ENCODE measurements at regions not wholly inside any gene's neighbourhood (a gene's known extent, or its start where the extent isn't known, plus 50 kb on each side); places are given as distances from the start of the nearest gene placed in this dataset.

DNA sequence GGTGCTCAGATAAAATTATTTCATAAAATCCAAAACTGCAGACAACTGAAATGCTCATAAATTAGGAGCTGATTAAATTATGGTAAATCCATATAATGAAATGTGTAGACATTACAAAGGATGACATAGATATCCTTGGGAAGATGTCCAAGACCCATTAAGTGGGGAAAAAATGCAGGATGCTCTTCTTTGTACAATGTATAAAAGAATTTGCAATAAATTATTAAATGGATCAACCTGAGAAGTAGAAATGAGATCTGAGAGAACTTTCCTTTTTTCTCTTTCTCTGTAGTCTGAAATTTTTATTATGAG lies 336.4 kb upstream of the E2F7 start:
- no peak for DNase-seq
- Histone ChIP-seq H3K4me2 (no peak overlapping the region), H3K27ac (ENCODE audit: low read depth in 2 of 2, low read length in 1 of 2) (peak overlapping the region in 1 of 2 experiments; percentile 69; a peak in 1 of 4 replicates), H3K9me3 (no peaks in the 10 kb centered on the region), H2AFZ (ENCODE audit: low read depth) (no peak overlapping the region), H3K79me2 (ENCODE audit: insufficient read depth) (0 out of 2 replicates have a peak, but pooled peaks cover 4% of the 10 kb centered on the region), H3K27me3 (ENCODE audit: insufficient read depth) (no peaks in the 10 kb centered on the region), H3K4me3 (ENCODE audit: low read depth in 2 of 2, low read length in 1 of 2) (no peak overlapping the region), H3K4me1 (ENCODE audit: control insufficient read depth in 1 of 2, insufficient read depth in 2 of 2, low read depth in 1 of 2, low read length in 1 of 2) (peaks cover 0 to 10% of the 10 kb centered on the region in 2 experiments; a peak in 1 of 4 replicates), H3K9ac (no peak overlapping the region), H4K20me1 (ENCODE audit: insufficient read depth) (no peaks in the 10 kb centered on the region), H3K36me3 (replicated peaks in 1 of 2; ENCODE audit: control insufficient read depth in 1 of 2, insufficient read depth in 2 of 2, low read length in 1 of 2) (no peaks in the 10 kb centered on the region), H3F3A (replicated peaks; ENCODE audit: insufficient read depth) (peaks cover 21% of the 10 kb centered on the region), H3K9me2 (no peaks in the 10 kb centered on the region)
- POLR2A ChIA-PET, result no interaction called here
- TF ChIP-seq EP300 (IDR thresholded peaks at IDR 0.05; ENCODE audit: borderline replicate concordance in 1 of 2, low read depth in 1 of 2, low read length in 1 of 2) (peak in 1 of 2 experiments; percentile 51; a peak in 1 of 4 replicates), NFIC (IDR thresholded peaks at IDR 0.05; ENCODE audit: borderline replicate concordance) (peak; percentile 52; the same call in 1 of the 2 replicates), POLR2AphosphoS5 (IDR thresholded peaks at IDR 0.05; ENCODE audit: low read depth, low read length) (peak; percentile 41; the same call in 1 of the 2 replicates), TCF12 (IDR thresholded peaks at IDR 0.05) (peak; percentile 22; the same call in 1 of the 2 replicates)
- TF ChIP-seq, protein P1, sequence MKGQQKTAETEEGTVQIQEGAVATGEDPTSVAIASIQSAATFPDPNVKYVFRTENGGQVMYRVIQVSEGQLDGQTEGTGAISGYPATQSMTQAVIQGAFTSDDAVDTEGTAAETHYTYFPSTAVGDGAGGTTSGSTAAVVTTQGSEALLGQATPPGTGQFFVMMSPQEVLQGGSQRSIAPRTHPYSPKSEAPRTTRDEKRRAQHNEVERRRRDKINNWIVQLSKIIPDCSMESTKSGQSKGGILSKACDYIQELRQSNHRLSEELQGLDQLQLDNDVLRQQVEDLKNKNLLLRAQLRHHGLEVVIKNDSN (IDR thresholded peaks at IDR 0.05; ENCODE audit: borderline replicate concordance, low read depth), result no peak
- CTCF ChIA-PET, result no interaction called here

DNA sequence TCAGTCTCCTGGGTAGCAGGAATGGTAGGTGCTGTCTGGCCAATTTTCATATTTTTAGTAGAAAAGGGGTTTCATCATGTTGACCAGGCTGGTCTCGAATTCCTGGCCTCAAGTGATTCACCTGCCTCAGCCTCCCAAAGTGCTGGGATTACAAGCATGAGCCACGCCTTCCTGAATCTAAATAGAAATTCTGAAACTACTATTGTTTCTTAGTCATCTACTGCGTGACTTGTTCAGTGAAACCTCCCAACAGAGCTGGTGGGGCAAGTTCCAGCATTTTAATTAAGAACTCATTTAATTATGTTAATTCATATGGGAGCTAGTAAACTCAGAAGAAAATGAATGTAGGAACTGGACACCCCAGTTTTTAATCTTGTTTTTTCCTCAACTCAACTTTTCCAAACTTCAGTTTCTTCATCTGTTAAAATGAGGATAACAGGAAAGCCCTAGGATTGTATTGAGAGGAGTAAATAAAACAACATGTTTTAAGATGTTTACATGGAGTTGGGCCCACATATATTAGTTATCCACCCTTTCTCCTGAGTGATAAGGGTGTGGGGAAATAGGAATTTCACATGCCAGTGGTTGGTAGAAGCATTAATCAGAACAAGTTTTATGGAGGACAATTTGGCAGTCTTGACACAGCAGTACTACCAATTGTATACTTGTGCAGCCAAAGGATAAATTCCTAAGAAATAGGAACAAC lies 335.8 kb upstream of the E2F7 start:
- DNase-seq, result no peak
- Histone ChIP-seq H2AFZ (ENCODE audit: low read depth) (no peak overlapping the region), H3K27me3 (ENCODE audit: insufficient read depth) (no peaks in the 10 kb centered on the region), H3K79me2 (ENCODE audit: insufficient read depth) (0 out of 2 replicates have a peak, but pooled peaks cover 4% of the 10 kb centered on the region), H3K4me3 (ENCODE audit: low read depth in 2 of 2, low read length in 1 of 2) (no peak overlapping the region), H3K36me3 (replicated peaks in 1 of 2; ENCODE audit: control insufficient read depth in 1 of 2, insufficient read depth in 2 of 2, low read length in 1 of 2) (no peaks in the 10 kb centered on the region), H3K4me2 (no peak overlapping the region), H3K27ac (ENCODE audit: low read depth in 2 of 2, low read length in 1 of 2) (peak overlapping the region in 1 of 2 experiments; percentile 36; a peak in 1 of 4 replicates), H3K9ac (no peak overlapping the region), H4K20me1 (ENCODE audit: insufficient read depth) (no peaks in the 10 kb centered on the region), H3K4me1 (ENCODE audit: control insufficient read depth in 1 of 2, insufficient read depth in 2 of 2, low read depth in 1 of 2, low read length in 1 of 2) (peaks cover 0 to 10% of the 10 kb centered on the region in 2 experiments; a peak in 1 of 4 replicates), H3K9me2 (no peaks in the 10 kb centered on the region), H3F3A (replicated peaks; ENCODE audit: insufficient read depth) (peaks cover 21% of the 10 kb centered on the region), H3K9me3 (no peaks in the 10 kb centered on the region)
- ChIA-PET POLR2A (no interaction called here), CTCF (no interaction called here)
- WGBS (ENCODE audit: low lambda C conversion rate), result 53% methylated on average over 3 of the region's 3 CpGs
- TF ChIP-seq EP300 (IDR thresholded peaks at IDR 0.05; ENCODE audit: borderline replicate concordance in 1 of 2, low read depth in 1 of 2, low read length in 1 of 2), result no peak
- no peak for TF ChIP-seq RCOR1 (IDR thresholded peaks at IDR 0.05; ENCODE audit: low read length)
- TF ChIP-seq MEF2A (IDR thresholded peaks at IDR 0.05; ENCODE audit: borderline replicate concordance, low read depth), result no peak
- TF ChIP-seq, protein P2, sequence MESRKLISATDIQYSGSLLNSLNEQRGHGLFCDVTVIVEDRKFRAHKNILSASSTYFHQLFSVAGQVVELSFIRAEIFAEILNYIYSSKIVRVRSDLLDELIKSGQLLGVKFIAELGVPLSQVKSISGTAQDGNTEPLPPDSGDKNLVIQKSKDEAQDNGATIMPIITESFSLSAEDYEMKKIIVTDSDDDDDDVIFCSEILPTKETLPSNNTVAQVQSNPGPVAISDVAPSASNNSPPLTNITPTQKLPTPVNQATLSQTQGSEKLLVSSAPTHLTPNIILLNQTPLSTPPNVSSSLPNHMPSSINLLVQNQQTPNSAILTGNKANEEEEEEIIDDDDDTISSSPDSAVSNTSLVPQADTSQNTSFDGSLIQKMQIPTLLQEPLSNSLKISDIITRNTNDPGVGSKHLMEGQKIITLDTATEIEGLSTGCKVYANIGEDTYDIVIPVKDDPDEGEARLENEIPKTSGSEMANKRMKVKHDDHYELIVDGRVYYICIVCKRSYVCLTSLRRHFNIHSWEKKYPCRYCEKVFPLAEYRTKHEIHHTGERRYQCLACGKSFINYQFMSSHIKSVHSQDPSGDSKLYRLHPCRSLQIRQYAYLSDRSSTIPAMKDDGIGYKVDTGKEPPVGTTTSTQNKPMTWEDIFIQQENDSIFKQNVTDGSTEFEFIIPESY (IDR thresholded peaks at IDR 0.05; ENCODE audit: borderline replicate concordance, low read depth), result no peak
- TF ChIP-seq, protein P3, sequence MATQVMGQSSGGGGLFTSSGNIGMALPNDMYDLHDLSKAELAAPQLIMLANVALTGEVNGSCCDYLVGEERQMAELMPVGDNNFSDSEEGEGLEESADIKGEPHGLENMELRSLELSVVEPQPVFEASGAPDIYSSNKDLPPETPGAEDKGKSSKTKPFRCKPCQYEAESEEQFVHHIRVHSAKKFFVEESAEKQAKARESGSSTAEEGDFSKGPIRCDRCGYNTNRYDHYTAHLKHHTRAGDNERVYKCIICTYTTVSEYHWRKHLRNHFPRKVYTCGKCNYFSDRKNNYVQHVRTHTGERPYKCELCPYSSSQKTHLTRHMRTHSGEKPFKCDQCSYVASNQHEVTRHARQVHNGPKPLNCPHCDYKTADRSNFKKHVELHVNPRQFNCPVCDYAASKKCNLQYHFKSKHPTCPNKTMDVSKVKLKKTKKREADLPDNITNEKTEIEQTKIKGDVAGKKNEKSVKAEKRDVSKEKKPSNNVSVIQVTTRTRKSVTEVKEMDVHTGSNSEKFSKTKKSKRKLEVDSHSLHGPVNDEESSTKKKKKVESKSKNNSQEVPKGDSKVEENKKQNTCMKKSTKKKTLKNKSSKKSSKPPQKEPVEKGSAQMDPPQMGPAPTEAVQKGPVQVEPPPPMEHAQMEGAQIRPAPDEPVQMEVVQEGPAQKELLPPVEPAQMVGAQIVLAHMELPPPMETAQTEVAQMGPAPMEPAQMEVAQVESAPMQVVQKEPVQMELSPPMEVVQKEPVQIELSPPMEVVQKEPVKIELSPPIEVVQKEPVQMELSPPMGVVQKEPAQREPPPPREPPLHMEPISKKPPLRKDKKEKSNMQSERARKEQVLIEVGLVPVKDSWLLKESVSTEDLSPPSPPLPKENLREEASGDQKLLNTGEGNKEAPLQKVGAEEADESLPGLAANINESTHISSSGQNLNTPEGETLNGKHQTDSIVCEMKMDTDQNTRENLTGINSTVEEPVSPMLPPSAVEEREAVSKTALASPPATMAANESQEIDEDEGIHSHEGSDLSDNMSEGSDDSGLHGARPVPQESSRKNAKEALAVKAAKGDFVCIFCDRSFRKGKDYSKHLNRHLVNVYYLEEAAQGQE (IDR thresholded peaks at IDR 0.05; ENCODE audit: low read depth, low read length), result no peak
- TF ChIP-seq, protein P4, sequence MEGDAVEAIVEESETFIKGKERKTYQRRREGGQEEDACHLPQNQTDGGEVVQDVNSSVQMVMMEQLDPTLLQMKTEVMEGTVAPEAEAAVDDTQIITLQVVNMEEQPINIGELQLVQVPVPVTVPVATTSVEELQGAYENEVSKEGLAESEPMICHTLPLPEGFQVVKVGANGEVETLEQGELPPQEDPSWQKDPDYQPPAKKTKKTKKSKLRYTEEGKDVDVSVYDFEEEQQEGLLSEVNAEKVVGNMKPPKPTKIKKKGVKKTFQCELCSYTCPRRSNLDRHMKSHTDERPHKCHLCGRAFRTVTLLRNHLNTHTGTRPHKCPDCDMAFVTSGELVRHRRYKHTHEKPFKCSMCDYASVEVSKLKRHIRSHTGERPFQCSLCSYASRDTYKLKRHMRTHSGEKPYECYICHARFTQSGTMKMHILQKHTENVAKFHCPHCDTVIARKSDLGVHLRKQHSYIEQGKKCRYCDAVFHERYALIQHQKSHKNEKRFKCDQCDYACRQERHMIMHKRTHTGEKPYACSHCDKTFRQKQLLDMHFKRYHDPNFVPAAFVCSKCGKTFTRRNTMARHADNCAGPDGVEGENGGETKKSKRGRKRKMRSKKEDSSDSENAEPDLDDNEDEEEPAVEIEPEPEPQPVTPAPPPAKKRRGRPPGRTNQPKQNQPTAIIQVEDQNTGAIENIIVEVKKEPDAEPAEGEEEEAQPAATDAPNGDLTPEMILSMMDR (IDR thresholded peaks at IDR 0.05), result no peak
- no peak for TF ChIP-seq MXI1 (IDR thresholded peaks at IDR 0.05; ENCODE audit: low read depth, low read length)
- TF ChIP-seq NRF1 (IDR thresholded peaks at IDR 0.05; ENCODE audit: low read depth, low read length), result no peak
- TF ChIP-seq EZH2phosphoT487 (IDR thresholded peaks at IDR 0.05; ENCODE audit: borderline replicate concordance, low read depth), result no peak
- TF ChIP-seq, protein P5, sequence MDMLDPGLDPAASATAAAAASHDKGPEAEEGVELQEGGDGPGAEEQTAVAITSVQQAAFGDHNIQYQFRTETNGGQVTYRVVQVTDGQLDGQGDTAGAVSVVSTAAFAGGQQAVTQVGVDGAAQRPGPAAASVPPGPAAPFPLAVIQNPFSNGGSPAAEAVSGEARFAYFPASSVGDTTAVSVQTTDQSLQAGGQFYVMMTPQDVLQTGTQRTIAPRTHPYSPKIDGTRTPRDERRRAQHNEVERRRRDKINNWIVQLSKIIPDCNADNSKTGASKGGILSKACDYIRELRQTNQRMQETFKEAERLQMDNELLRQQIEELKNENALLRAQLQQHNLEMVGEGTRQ (IDR thresholded peaks at IDR 0.05; ENCODE audit: borderline replicate concordance, low read depth, low read length), result no peak
- TF ChIP-seq, protein P1 (IDR thresholded peaks at IDR 0.05; ENCODE audit: borderline replicate concordance, low read depth), result no peak
